Endothelial cell of umbilical vein (primary cell): ENCODE measurements at regions not wholly inside any gene's neighbourhood (a gene's known extent, or its start where the extent isn't known, plus 50 kb on each side); places are given as distances from the start of the nearest gene placed in this dataset.

ENCODE experiments used
- BruUV-seq: library from RNA; stranded (reverse); fragments of 400-500 nt; replicated peaks from 2 replicates; lab custom pipeline; 2021; lab: Mats Ljungman, UMichigan
- CTCF ChIA-PET: fragments of 300-600, 350-600 bp; sonication (Branson Sonifier 250); formaldehyde crosslinking; loops from one replicate; lab custom pipeline; 2021; ENCODE audit warnings: antibody characterized with exemption, inconsistent platforms; lab: Charles Lee
- POLR2A ChIA-PET: fragments of 300-600, 350-600 bp; sonication (Branson Sonifier 250); formaldehyde crosslinking; loops from one replicate; lab custom pipeline; 2021; ENCODE audit warnings: antibody characterized with exemption, inconsistent platforms; lab: Charles Lee
- DNase-seq: peaks from one replicate; pipeline ENCODE4 v3.0.0-alpha.2; 2011; ENCODE audit warnings: low read depth, low spot score
- FAIRE-seq: peaks from 2 replicates; lab custom pipeline; 2011; peaks lifted over from hg19 to GRCh38; lab: Jason Lieb, UNC
- H2AFZ ChIP-seq: 2 replicates; pipeline ENCODE4 v1.6.0; 2012; ENCODE audit warnings: low read depth, low read length, control low read depth, inconsistent platforms
- H3K27ac ChIP-seq: 2 replicates; pipeline ENCODE4 v1.5.1; 2011; ENCODE audit warnings: low read depth, mild to moderate bottlenecking, control low read depth, low read length, moderate library complexity; ENCODE audit not compliant: insufficient read depth
- H3K27me3 ChIP-seq, 2 experiments: 2 replicates each; pipeline versions ENCODE4 v1.6.0 to v1.6.1; 2011; ENCODE audit warnings: low read length in 2 of 2, mixed read lengths in 1 of 2; ENCODE audit not compliant: control insufficient read depth in 2 of 2, insufficient read depth in 2 of 2
- H3K36me3 ChIP-seq, 2 experiments: 2 replicates in 1 of 2; 3 replicates in 1 of 2; pipeline ENCODE4 v1.5.1; 2011; ENCODE audit warnings: low read length in 2 of 2, mild to moderate bottlenecking in 1 of 2, moderate library complexity in 1 of 2; ENCODE audit not compliant: control insufficient read depth in 2 of 2, insufficient read depth in 2 of 2; ENCODE audit errors: extremely low read depth in 1 of 2
- H3K4me1 ChIP-seq: 3 replicates; pipeline ENCODE4 v1.5.1; 2011; ENCODE audit warnings: mild to moderate bottlenecking, low read length; ENCODE audit not compliant: control insufficient read depth, insufficient read depth; ENCODE audit errors: extremely low read depth
- H3K4me2 ChIP-seq: 2 replicates; pipeline ENCODE4 v1.6.1; 2011; ENCODE audit warnings: low read length, control low read depth, mixed read lengths; ENCODE audit not compliant: insufficient read depth
- H3K4me3 ChIP-seq, 3 experiments: fragments of 200-600 bp in 1 of 3; sonication (generic), shearing (Covaris generic) in 1 of 3; replicated peaks in 1 of 3; 2 replicates each; pipeline ENCODE4 v1.5.1; 2011 to 2016; ENCODE audit warnings: control low read depth in 3 of 3, low read length in 3 of 3, mild to moderate bottlenecking in 2 of 3, inconsistent platforms in 1 of 3, low read depth in 1 of 3, moderate library complexity in 1 of 3; ENCODE audit not compliant: insufficient read depth in 1 of 3
- H3K79me2 ChIP-seq: 2 replicates; pipeline ENCODE4 v1.6.0; 2012; ENCODE audit warnings: low read length, inconsistent platforms; ENCODE audit not compliant: control insufficient read depth, insufficient read depth
- H3K9ac ChIP-seq: replicated peaks from 2 replicates; pipeline ENCODE3; 2011; ENCODE audit warnings: low read length, control low read depth; ENCODE audit not compliant: insufficient read depth; ENCODE audit errors: extremely low read depth
- H3K9me1 ChIP-seq: replicated peaks from 3 replicates; pipeline ENCODE4 v1.6.0; 2011; ENCODE audit warnings: mild to moderate bottlenecking, low read length; ENCODE audit not compliant: control insufficient read depth, insufficient read depth; ENCODE audit errors: extremely low read depth
- H3K9me3 ChIP-seq: replicated peaks from 2 replicates; pipeline ENCODE4 v1.5.1; 2012; ENCODE audit warnings: low read length, inconsistent platforms; ENCODE audit not compliant: control insufficient read depth, insufficient read depth
- H4K20me1 ChIP-seq: replicated peaks from 2 replicates; pipeline ENCODE3; 2011; ENCODE audit warnings: mild to moderate bottlenecking, low read length; ENCODE audit not compliant: control insufficient read depth, insufficient read depth; ENCODE audit errors: extremely low read depth
- CTCF ChIP-seq, 2 donors: IDR thresholded peaks; 1 replicate in 1 of 2; 2 replicates in 1 of 2; pipeline ENCODE4 v1.5.1; 2011; ENCODE audit warnings: low read length in 2 of 2, mild to moderate bottlenecking in 2 of 2, moderate library complexity in 2 of 2, control low read depth in 1 of 2, inconsistent platforms in 1 of 2, low read depth in 1 of 2; ENCODE audit not compliant: insufficient read depth in 1 of 2; ENCODE audit errors: extremely low read depth in 1 of 2
- EZH2 ChIP-seq: IDR thresholded peaks from 2 replicates; pipeline ENCODE4 v1.6.1; 2012; ENCODE audit warnings: borderline replicate concordance, low read depth, mild to moderate bottlenecking, moderate library complexity, low read length, inconsistent platforms; ENCODE audit not compliant: severe bottlenecking
- FOS ChIP-seq: IDR thresholded peaks from 2 replicates; pipeline ENCODE4 v1.6.1; 2011; ENCODE audit warnings: mild to moderate bottlenecking, low read length, moderate library complexity, borderline replicate concordance; ENCODE audit not compliant: insufficient read depth
- GATA2 ChIP-seq: IDR thresholded peaks from 2 replicates; pipeline ENCODE4 v1.7.0; 2011; ENCODE audit warnings: low read depth, mild to moderate bottlenecking, moderate library complexity, mixed read lengths, low read length; ENCODE audit not compliant: insufficient read length, insufficient read depth
- JUN ChIP-seq: IDR thresholded peaks from 2 replicates; pipeline ENCODE4 v1.6.1; 2011; ENCODE audit warnings: borderline replicate concordance, low read depth; ENCODE audit not compliant: insufficient read length, insufficient read depth
- MAX ChIP-seq: IDR thresholded peaks from 2 replicates; pipeline ENCODE4 v1.6.1; 2011; ENCODE audit not compliant: insufficient read depth, insufficient read length
- MYC ChIP-seq: IDR thresholded peaks from one replicate; pipeline ENCODE4 v1.6.1; 2011; ENCODE audit warnings: mild to moderate bottlenecking, low read depth, low read length
- POLR2A ChIP-seq: IDR thresholded peaks from 2 replicates; pipeline ENCODE4 v1.6.1; 2012; ENCODE audit warnings: low read depth, mild to moderate bottlenecking, control low read depth, low read length
- POLR2AphosphoS5 ChIP-seq: IDR thresholded peaks from 2 replicates; pipeline ENCODE4 v1.6.1; 2012; ENCODE audit warnings: low read depth, mild to moderate bottlenecking, control low read depth, low read length, moderate library complexity; ENCODE audit not compliant: insufficient read depth
- dilution Hi-C: fragments of 300-500 bp; cut with MboI; formaldehyde crosslinking; loops from one replicate; pipeline ENCODE4 v1.15.0; 2019; ENCODE audit warnings: low sequenced_read_pairs; ENCODE audit not compliant: extremely low pct_ligation_motif_present
- intact Hi-C: fragments of 100-400 bp; cut with micrococcal nuclease; formaldehyde crosslinking; loops from one replicate; pipeline ENCODE4 v1.10.0; 2022

GRCh38 chr14:104506461-104507253 is 72.9 kb upstream of the C14orf180 start:
- Histone ChIP-seq H3K79me2 (no peaks in the 10 kb centered on the region), H3K9me1 (no peaks in the 10 kb centered on the region), H3K9me3 (no peaks in the 10 kb centered on the region), H3K4me3 (no peak overlapping the region), H3K27me3 (no peaks in the 10 kb centered on the region), H3K9ac (no peak overlapping the region), H3K36me3 (no peaks in the 10 kb centered on the region), H3K27ac (no peak overlapping the region), H3K4me2 (no peak overlapping the region), H3K4me1 (no peaks in the 10 kb centered on the region), H4K20me1 (no peaks in the 10 kb centered on the region), H2AFZ (no peak overlapping the region)
- TF ChIP-seq POLR2A = no peak
- TF ChIP-seq MYC = no peak
- TF ChIP-seq POLR2AphosphoS5 = no peak
- no peak for TF ChIP-seq GATA2
- no peak for TF ChIP-seq EZH2
- no peak for TF ChIP-seq CTCF (IDR thresholded peaks at IDR 0.05; ENCODE audit: extremely low read depth in 1 of 2, insufficient read depth in 1 of 2, low read depth in 1 of 2, low read length in 2 of 2)
- TF ChIP-seq JUN = no peak
- TF ChIP-seq FOS = no peak
- no peak for TF ChIP-seq MAX
- CTCF ChIA-PET = no interaction called here
- no TSS peak for BruUV-seq
- no peak for DNase-seq
- dilution Hi-C loops (no loop called here), intact Hi-C loops (no loop called here)
- no peak for FAIRE-seq
- POLR2A ChIA-PET = no interaction called here
